NCI-H1048 (cell line): ENCODE measurements at regions not wholly inside any gene's neighbourhood (a gene's known extent, or its start where the extent isn't known, plus 50 kb on each side); places are given as distances from the start of the nearest gene placed in this dataset.

Experiments used
- DNase-seq: peaks from one replicate; lab custom pipeline; 2025; lab: John Stamatoyannopoulos, UW

GRCh38 chrX:104306180-104306579 is 51.4 kb upstream of the ESX1 start:
- no peak for DNase-seq
